Muscle layer of colon (tissue), 2 donors: ENCODE measurements at regions not wholly inside any gene's neighbourhood (a gene's known extent, or its start where the extent isn't known, plus 50 kb on each side); places are given as distances from the start of the nearest gene placed in this dataset.

Experiments used
- H3K27ac ChIP-seq: one replicate; pipeline ENCODE4 v1.7.0; 2013; ENCODE audit warnings: low read depth, mild to moderate bottlenecking, low read length, moderate library complexity
- H3K27me3 ChIP-seq, 2 donors: one replicate each; pipeline ENCODE4 v1.7.0; 2013; ENCODE audit warnings: low read length in 2 of 2, mild to moderate bottlenecking in 2 of 2; ENCODE audit not compliant: insufficient read depth in 2 of 2, control insufficient read depth in 1 of 2
- H3K36me3 ChIP-seq: one replicate; pipeline ENCODE4 v1.7.0; 2013; ENCODE audit warnings: mild to moderate bottlenecking, low read length; ENCODE audit not compliant: insufficient read depth
- H3K4me1 ChIP-seq: one replicate; pipeline ENCODE4 v1.7.0; 2013; ENCODE audit warnings: mild to moderate bottlenecking, low read length; ENCODE audit not compliant: insufficient read depth
- H3K4me3 ChIP-seq, 2 donors: one replicate each; pipeline ENCODE4 v1.7.0; 2013; ENCODE audit warnings: low read length in 2 of 2, low read depth in 1 of 2, mild to moderate bottlenecking in 1 of 2, moderate library complexity in 1 of 2
- H3K9ac ChIP-seq: one replicate; pipeline ENCODE4 v1.7.0; 2013; ENCODE audit warnings: low read length
- H3K9me3 ChIP-seq: one replicate; pipeline ENCODE4 v1.7.0; 2013; ENCODE audit warnings: mild to moderate bottlenecking, low read length
- donor health status: abdominal sarcoma.
- donor health status: Adenocarcinoma of cecum.

- Histone ChIP-seq H3K4me3 (no peak overlapping the region), H3K36me3 (no peaks in the 10 kb centered on the region), H3K27me3 (no peaks in the 10 kb centered on the region), H3K4me1 (no peaks in the 10 kb centered on the region), H3K9me3 (no peaks in the 10 kb centered on the region), H3K27ac (no peak overlapping the region), H3K9ac (no peak overlapping the region)
These were observed 528.0 kb downstream of the AACS start for GRCh38 chr12:125593269-125593668.

DNA sequence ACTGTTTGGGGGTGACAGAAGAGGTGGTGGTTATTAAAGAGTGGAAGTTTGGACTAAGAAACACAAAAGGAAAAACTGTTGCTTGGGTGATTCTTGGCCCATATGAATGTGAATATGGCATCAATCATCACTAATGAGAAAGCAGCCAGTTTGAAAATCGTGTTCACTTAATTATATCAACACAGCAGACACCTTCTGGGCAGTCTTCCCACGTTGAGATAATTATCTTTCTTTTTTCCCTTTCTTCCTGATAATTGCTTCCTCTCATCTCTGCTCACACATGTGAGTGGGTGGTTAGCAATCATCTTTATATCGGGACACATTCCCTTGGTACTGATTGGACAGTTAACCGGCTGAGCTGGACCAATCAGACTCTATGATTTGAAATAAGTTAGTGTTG, 539.7 kb downstream of the AACS start:
- H3K36me3 ChIP-seq = no peaks in the 10 kb centered on the region
- no peak overlapping the region for H3K4me3 ChIP-seq
- H3K27ac ChIP-seq = no peak overlapping the region
- H3K9me3 ChIP-seq = no peaks in the 10 kb centered on the region
- no peaks in the 10 kb centered on the region for H3K27me3 ChIP-seq
- no peaks in the 10 kb centered on the region for H3K4me1 ChIP-seq
- H3K9ac ChIP-seq = no peak overlapping the region

GRCh38 chr12:125606312-125606711, 541.1 kb downstream of the AACS start:
- Histone ChIP-seq H3K4me1 (no peaks in the 10 kb centered on the region), H3K9ac (no peak overlapping the region), H3K27me3 (no peaks in the 10 kb centered on the region), H3K4me3 (no peak overlapping the region), H3K9me3 (no peaks in the 10 kb centered on the region), H3K36me3 (no peaks in the 10 kb centered on the region), H3K27ac (no peak overlapping the region)

DNA sequence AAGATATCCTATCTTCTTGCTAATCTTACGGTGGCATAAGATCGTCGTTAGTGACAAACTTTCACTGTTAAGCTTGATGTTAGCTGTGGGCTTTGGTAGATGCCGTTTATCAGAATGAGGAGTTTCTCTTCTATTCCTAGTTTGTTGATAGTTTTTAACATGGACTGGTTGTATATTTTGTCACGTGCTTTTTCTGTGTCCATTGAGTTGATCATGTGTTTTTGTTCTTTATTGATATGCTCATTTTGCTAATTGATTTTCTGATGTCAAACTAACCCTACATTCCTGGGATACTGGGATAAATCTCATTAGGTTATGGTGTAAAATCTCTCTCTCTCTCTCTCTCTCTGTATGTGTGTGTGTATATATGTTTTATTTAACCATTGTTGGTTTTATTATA, 545.1 kb downstream of the AACS start:
- no peak overlapping the region for H3K9ac ChIP-seq
- no peaks in the 10 kb centered on the region for H3K9me3 ChIP-seq
- H3K27me3 ChIP-seq = no peaks in the 10 kb centered on the region

GRCh38 chr12:125610971-125611370, 545.7 kb downstream of the AACS start:
- H3K9me3 ChIP-seq = no peaks in the 10 kb centered on the region
- H3K27me3 ChIP-seq = no peaks in the 10 kb centered on the region
- no peak overlapping the region for H3K9ac ChIP-seq
- H3K36me3 ChIP-seq = no peaks in the 10 kb centered on the region
- no peak overlapping the region for H3K4me3 ChIP-seq
- no peak overlapping the region for H3K27ac ChIP-seq
- H3K4me1 ChIP-seq = no peaks in the 10 kb centered on the region

More for the DNA sequence above, 545.1 kb downstream of the AACS start:
- no peaks in the 10 kb centered on the region for H3K4me1 ChIP-seq
- no peak overlapping the region for H3K4me3 ChIP-seq
- H3K36me3 ChIP-seq = no peaks in the 10 kb centered on the region
- H3K27ac ChIP-seq = no peak overlapping the region

DNA sequence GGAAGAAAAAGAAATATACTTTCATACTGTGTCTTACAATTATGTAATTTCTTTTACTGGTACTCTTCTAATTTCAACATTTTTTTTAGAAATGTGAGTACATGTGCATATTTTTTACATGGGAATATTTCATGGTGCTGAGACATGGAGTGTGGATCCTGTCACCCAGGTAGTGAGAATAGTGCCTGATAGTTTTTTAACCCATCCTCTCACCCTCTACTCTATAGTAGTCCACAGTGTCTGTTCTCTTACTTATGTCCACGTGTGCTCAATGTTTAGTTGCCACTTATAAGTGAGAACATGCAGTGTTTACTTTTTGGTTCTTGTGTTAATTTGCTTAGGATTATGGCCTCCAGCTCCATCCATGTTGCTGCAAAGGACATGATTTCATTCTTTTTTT, 548.8 kb downstream of the AACS start:
- Histone ChIP-seq H3K27ac (no peak overlapping the region), H3K27me3 (no peaks in the 10 kb centered on the region), H3K4me3 (no peak overlapping the region), H3K9me3 (no peaks in the 10 kb centered on the region), H3K36me3 (no peaks in the 10 kb centered on the region), H3K4me1 (no peaks in the 10 kb centered on the region), H3K9ac (no peak overlapping the region)

- Histone ChIP-seq H3K27ac (no peak overlapping the region), H3K4me1 (no peaks in the 10 kb centered on the region), H3K9me3 (no peaks in the 10 kb centered on the region), H3K9ac (no peak overlapping the region), H3K36me3 (no peaks in the 10 kb centered on the region), H3K27me3 (no peaks in the 10 kb centered on the region), H3K4me3 (no peak overlapping the region)
These were observed 554.5 kb downstream of the AACS start for GRCh38 chr12:125619723-125620122.

DNA sequence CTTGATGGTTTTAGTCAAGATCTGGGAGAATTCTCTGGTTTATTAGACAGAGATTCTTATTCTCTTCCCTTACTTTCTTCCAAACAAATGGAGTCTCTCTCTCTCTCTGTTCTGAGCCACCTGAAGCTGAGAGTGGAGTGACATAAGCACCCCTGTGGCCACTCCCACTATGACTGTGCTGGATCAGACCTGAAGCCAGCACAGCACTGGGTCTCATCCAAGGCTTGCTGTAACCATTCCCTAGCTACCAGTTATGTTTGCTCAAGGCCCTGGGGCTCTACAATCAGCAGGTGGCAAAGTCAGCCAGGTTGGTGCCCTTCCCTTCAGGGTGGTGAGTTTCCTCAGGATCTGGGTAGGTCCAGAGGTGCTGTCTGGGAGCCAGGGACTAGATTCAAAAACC, 568.5 kb downstream of the AACS start:
- H3K36me3 ChIP-seq = no peaks in the 10 kb centered on the region
- H3K4me3 ChIP-seq = no peak overlapping the region
- H3K27me3 ChIP-seq = no peaks in the 10 kb centered on the region
- no peak overlapping the region for H3K9ac ChIP-seq
- H3K27ac ChIP-seq = no peak overlapping the region
- H3K4me1 ChIP-seq = no peaks in the 10 kb centered on the region
- H3K9me3 ChIP-seq = no peaks in the 10 kb centered on the region

- Histone ChIP-seq H3K9ac (no peak overlapping the region), H3K27me3 (no peaks in the 10 kb centered on the region), H3K9me3 (no peaks in the 10 kb centered on the region), H3K36me3 (no peaks in the 10 kb centered on the region), H3K4me3 (no peak overlapping the region), H3K27ac (no peak overlapping the region), H3K4me1 (no peaks in the 10 kb centered on the region)
These were observed 569.6 kb downstream of the AACS start for GRCh38 chr12:125634813-125635212.

DNA sequence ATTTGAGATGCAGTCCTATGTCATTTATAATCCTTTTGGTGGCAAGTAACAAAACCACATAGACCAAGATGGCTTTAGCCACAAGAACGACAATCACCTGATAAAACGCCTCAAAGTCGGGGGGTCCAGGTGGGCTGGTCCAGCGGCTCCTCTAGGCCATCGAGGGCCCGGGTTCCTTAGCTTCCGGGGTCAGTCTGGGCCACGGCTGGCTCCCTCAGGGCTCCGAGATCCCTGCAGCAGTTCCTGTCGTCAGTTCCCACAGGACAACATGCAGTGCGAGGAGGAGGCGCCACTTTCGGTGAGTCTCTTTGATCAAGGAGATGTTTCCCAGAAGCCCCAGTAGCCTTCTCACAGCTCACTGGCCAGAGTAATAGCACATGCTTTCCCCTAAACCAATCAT, 574.6 kb downstream of the AACS start:
- no peaks in the 10 kb centered on the region for H3K4me1 ChIP-seq

GRCh38 chr12:125643055-125643454, 577.8 kb downstream of the AACS start:
- Histone ChIP-seq H3K9me3 (no peaks in the 10 kb centered on the region), H3K4me1 (no peaks in the 10 kb centered on the region)

More for the DNA sequence above, 574.6 kb downstream of the AACS start:
- no peaks in the 10 kb centered on the region for H3K27me3 ChIP-seq
- no peaks in the 10 kb centered on the region for H3K36me3 ChIP-seq
- H3K9me3 ChIP-seq = no peaks in the 10 kb centered on the region
- no peak overlapping the region for H3K4me3 ChIP-seq
- no peak overlapping the region for H3K27ac ChIP-seq
- no peak overlapping the region for H3K9ac ChIP-seq

DNA sequence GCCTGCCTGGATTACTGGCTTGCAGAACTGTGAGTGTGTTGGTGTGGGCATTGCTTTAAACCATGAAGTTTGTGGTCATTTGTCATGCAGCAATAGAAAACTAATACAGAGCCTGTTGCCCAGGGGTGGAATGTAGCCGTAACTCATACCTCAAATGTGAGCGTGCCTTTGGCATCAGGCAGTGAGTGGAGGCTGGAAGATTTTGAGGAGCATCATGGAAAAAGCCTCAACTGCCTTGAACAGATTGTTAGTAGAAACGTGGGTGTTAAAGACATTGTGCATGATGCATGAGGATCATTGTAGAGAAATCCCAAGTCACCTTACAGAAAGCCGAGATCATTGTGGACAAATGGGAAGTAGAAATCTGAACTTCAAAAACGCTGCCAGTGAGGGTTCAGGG, 580.5 kb downstream of the AACS start:
- H3K4me1 ChIP-seq = no peaks in the 10 kb centered on the region
- H3K9me3 ChIP-seq = no peaks in the 10 kb centered on the region
- H3K27ac ChIP-seq = no peak overlapping the region
- no peak overlapping the region for H3K4me3 ChIP-seq
- no peaks in the 10 kb centered on the region for H3K36me3 ChIP-seq
- H3K27me3 ChIP-seq = no peaks in the 10 kb centered on the region
- no peak overlapping the region for H3K9ac ChIP-seq

More at GRCh38 chr12:125643055-125643454, 577.8 kb downstream of the AACS start:
- Histone ChIP-seq H3K36me3 (no peaks in the 10 kb centered on the region), H3K27ac (no peak overlapping the region), H3K27me3 (no peaks in the 10 kb centered on the region), H3K9ac (no peak overlapping the region), H3K4me3 (no peak overlapping the region)
